HCT116 (cell line): ENCODE measurements at regions not wholly inside any gene's neighbourhood (a gene's known extent, or its start where the extent isn't known, plus 50 kb on each side); places are given as distances from the start of the nearest gene placed in this dataset.

Experiments used
- ATAC-seq: fragments of 200-7000 bp; cut with Tn5 transposase; 2 replicates; pipeline ENCODE4 v1.9.1; 2020; ENCODE audit warnings: mild to moderate bottlenecking, moderate library complexity
- BruUV-seq: library from RNA; stranded (reverse); fragments of 400-500 nt; replicated peaks from 2 replicates; lab custom pipeline; 2021; lab: Mats Ljungman, UMichigan
- CTCF ChIA-PET: fragments of 300-600 bp; sonication (Branson Sonifier 250); formaldehyde crosslinking; loops from one replicate; lab custom pipeline; 2021; ENCODE audit warnings: antibody characterized with exemption; lab: Charles Lee
- POLR2A ChIA-PET: fragments of 300-600, 350-600 bp; sonication (Branson Sonifier 250); formaldehyde crosslinking; loops from one replicate; lab custom pipeline; 2021; ENCODE audit warnings: antibody characterized with exemption; lab: Charles Lee
- RAD21 ChIA-PET, 2 experiments: fragments of 300-600 bp; sonication (Branson Sonifier 250); formaldehyde crosslinking; loops; one replicate each; lab custom pipeline; 2023; ENCODE audit warnings: low total read pairs in 2 of 2; ENCODE audit not compliant: uncharacterized antibody in 2 of 2, unreplicated experiment in 2 of 2, low non-redundant PET in 1 of 2; lab: Charles Lee
- DNase-seq: peaks from one replicate; pipeline ENCODE4 v3.0.0-alpha.2; 2010; ENCODE audit warnings: low read depth, low spot score
- H2AFZ ChIP-seq: fragments of 200-600 bp; shearing (Covaris generic), sonication (generic); 2 replicates; pipeline ENCODE4 v1.6.1; 2017; ENCODE audit warnings: low read depth, mixed run types, mixed read lengths, antibody characterized with exemption, low read length; ENCODE audit not compliant: poor library complexity, severe bottlenecking
- H3K27ac ChIP-seq: 2 replicates; pipeline ENCODE4 v1.5.1; 2012; ENCODE audit warnings: low read depth, low read length
- H3K27me3 ChIP-seq: fragments of 200-600 bp; sonication (generic); 2 replicates; pipeline ENCODE4 v1.6.1; 2016; ENCODE audit warnings: mixed run types, low read length, mixed read lengths; ENCODE audit not compliant: insufficient read depth
- H3K36me3 ChIP-seq, 2 experiments: fragments of 200-500 bp in 1 of 2; fragments of 200-600 bp in 1 of 2; sonication (Bioruptor generic) in 1 of 2; sonication (generic) in 1 of 2; 2 replicates each; pipeline versions ENCODE4 v1.5.1 to v1.6.1; 2014 to 2016; ENCODE audit warnings: low read length in 2 of 2, inconsistent platforms in 1 of 2, mixed read lengths in 1 of 2, mixed run types in 1 of 2; ENCODE audit not compliant: insufficient read depth in 2 of 2, control insufficient read depth in 1 of 2
- H3K4me1 ChIP-seq, 2 experiments: fragments of 200-600 bp in 1 of 2; sonication (generic) in 1 of 2; 2 replicates each; pipeline versions ENCODE4 v1.5.1 to v1.6.1; 2012 to 2017; ENCODE audit warnings: low read length in 2 of 2, inconsistent platforms in 1 of 2, mild to moderate bottlenecking in 1 of 2, mixed read lengths in 1 of 2, mixed run types in 1 of 2, moderate library complexity in 1 of 2; ENCODE audit not compliant: insufficient read depth in 2 of 2, control insufficient read depth in 1 of 2
- H3K4me2 ChIP-seq: fragments of 200-600 bp; sonication (generic); 2 replicates; pipeline ENCODE4 v1.6.1; 2017; ENCODE audit warnings: mixed run types, low read length, mixed read lengths
- H3K4me3 ChIP-seq, 2 experiments: fragments of 200-600 bp in 1 of 2; sonication (generic) in 1 of 2; replicated peaks in 1 of 2; 2 replicates each; pipeline ENCODE4 v1.5.1; 2011 to 2016; ENCODE audit warnings: low read length in 2 of 2, control low read depth in 1 of 2, low read depth in 1 of 2, mild to moderate bottlenecking in 1 of 2, mixed read lengths in 1 of 2, mixed run types in 1 of 2
- H3K79me2 ChIP-seq: fragments of 200-600 bp; sonication (generic); 2 replicates; pipeline ENCODE4 v1.6.1; 2017; ENCODE audit warnings: mild to moderate bottlenecking, mixed run types, low read length, moderate library complexity, mixed read lengths; ENCODE audit not compliant: insufficient read depth
- H3K9ac ChIP-seq: fragments of 200-600 bp; sonication (generic); 2 replicates; pipeline ENCODE4 v1.6.1; 2016; ENCODE audit warnings: low read length, mixed read lengths
- H3K9me2 ChIP-seq: fragments of 200-600 bp; sonication (generic), shearing (Covaris generic); 2 replicates; pipeline ENCODE4 v1.6.1; 2017; ENCODE audit warnings: mixed run types, mild to moderate bottlenecking, moderate library complexity; ENCODE audit not compliant: insufficient read depth
- H3K9me3 ChIP-seq, 2 experiments: fragments of 200-500 bp in 1 of 2; fragments of 200-600 bp in 1 of 2; sonication (Bioruptor generic) in 1 of 2; sonication (generic) in 1 of 2; 2 replicates each; pipeline ENCODE4 v1.6.1; 2014 to 2017; ENCODE audit warnings: low read length in 2 of 2, mixed read lengths in 2 of 2, inconsistent platforms in 1 of 2, low read depth in 1 of 2, mild to moderate bottlenecking in 1 of 2, mixed run types in 1 of 2, moderate library complexity in 1 of 2; ENCODE audit not compliant: control insufficient read depth in 1 of 2, insufficient read depth in 1 of 2
- H4K20me1 ChIP-seq: fragments of 200-600 bp; sonication (generic), shearing (Covaris generic); 2 replicates; pipeline ENCODE4 v1.6.1; 2017; ENCODE audit warnings: mixed run types, mild to moderate bottlenecking, moderate library complexity; ENCODE audit not compliant: insufficient read depth
- ATF3 ChIP-seq: IDR thresholded peaks from 2 replicates; pipeline ENCODE4 v1.6.1; 2012
- CBX3 ChIP-seq: IDR thresholded peaks from 2 replicates; pipeline ENCODE4 v1.6.1; 2012; ENCODE audit warnings: low read depth
- CTCF ChIP-seq, 3 experiments: fragments of 200-600 bp in 1 of 3; sonication (generic) in 1 of 3; IDR thresholded peaks in 2 of 3; conservative IDR thresholded peaks in 1 of 3; 2 replicates each; pipeline ENCODE4 v1.5.1; 2012 to 2017; ENCODE audit warnings: low read depth in 2 of 3, low read length in 2 of 3, antibody characterized with exemption in 1 of 3, borderline replicate concordance in 1 of 3, control low read depth in 1 of 3, mild to moderate bottlenecking in 1 of 3, mixed read lengths in 1 of 3, mixed run types in 1 of 3, moderate library complexity in 1 of 3; ENCODE audit not compliant: insufficient read depth in 1 of 3
- EGR1 ChIP-seq: IDR thresholded peaks from 2 replicates; pipeline ENCODE4 v1.6.1; 2012; ENCODE audit warnings: low read depth
- EZH2 ChIP-seq: fragments of 200-600 bp; sonication (generic); IDR thresholded peaks from 2 replicates; pipeline ENCODE4 v1.6.1; 2017; ENCODE audit warnings: antibody characterized with exemption, mixed run types
- POLR2A ChIP-seq: IDR thresholded peaks from 2 replicates; pipeline ENCODE4 v1.7.0; 2011; ENCODE audit warnings: borderline replicate concordance; ENCODE audit not compliant: insufficient read depth, insufficient read length; ENCODE audit errors: extremely low read depth
- POLR2AphosphoS5 ChIP-seq: IDR thresholded peaks from 2 replicates; pipeline ENCODE4 v1.6.1; 2011; ENCODE audit warnings: mild to moderate bottlenecking, low read depth, low read length, moderate library complexity
- RAD21 ChIP-seq: IDR thresholded peaks from 2 replicates; pipeline ENCODE4 v1.6.1; 2012; ENCODE audit warnings: low read depth, mild to moderate bottlenecking
- REST ChIP-seq: IDR thresholded peaks from 2 replicates; pipeline ENCODE4 v1.6.1; 2012; ENCODE audit warnings: low read depth
- SP1 ChIP-seq: IDR thresholded peaks from 2 replicates; pipeline ENCODE4 v1.6.1; 2012; ENCODE audit warnings: low read depth
- SRF ChIP-seq: IDR thresholded peaks from 2 replicates; pipeline ENCODE4 v1.6.1; 2012; ENCODE audit warnings: low read depth
- intact Hi-C: fragments of 100-400 bp; cut with micrococcal nuclease; formaldehyde crosslinking; loops from 2 replicates; pipeline ENCODE4 v1.10.0; 2022

GRCh38 chr15:68489421-68489820, 57.5 kb upstream of the ITGA11 start:
- Histone ChIP-seq H3K9me3 (no peaks in the 10 kb centered on the region), H3K9ac (no peak overlapping the region), H3K27me3 (peaks cover 40% of the 10 kb centered on the region), H2AFZ (no peak overlapping the region), H4K20me1 (no peaks in the 10 kb centered on the region), H3K4me1 (no peaks in the 10 kb centered on the region), H3K79me2 (no peaks in the 10 kb centered on the region), H3K27ac (no peak overlapping the region), H3K36me3 (no peaks in the 10 kb centered on the region), H3K4me3 (no peak overlapping the region), H3K9me2 (no peaks in the 10 kb centered on the region), H3K4me2 (no peak overlapping the region)
- ATAC-seq (no peak), DNase-seq (no peak)
- BruUV-seq = no TSS peak
- TF ChIP-seq RAD21 (no peak), CBX3 (no peak), EGR1 (no peak), POLR2A (no peak), ATF3 (no peak), REST (no peak), CTCF (IDR thresholded peaks at IDR 0.05 in 2 of 3, conservative IDR thresholded peaks at IDR 0.05 in 1 of 3; ENCODE audit: borderline replicate concordance in 1 of 3, insufficient read depth in 1 of 3, low read depth in 2 of 3, low read length in 2 of 3) (no peak), EZH2 (no peak), SRF (no peak), SP1 (no peak), POLR2AphosphoS5 (no peak)
- CTCF ChIA-PET = no interaction called here
- intact Hi-C loops = no loop called here
- RAD21 ChIA-PET = no interaction called here
- POLR2A ChIA-PET = no interaction called here
